Nephron progenitor cell (in vitro differentiated cells): ENCODE measurements at regions not wholly inside any gene's neighbourhood (a gene's known extent, or its start where the extent isn't known, plus 50 kb on each side); places are given as distances from the start of the nearest gene placed in this dataset.

ENCODE experiments used
- DNase-seq: peaks from one replicate; pipeline ENCODE4 v3.0.0; 2021
- H3K27ac Mint-ChIP-seq: 2 replicates; pipeline ENCODE4 v1.8.0; 2021; ENCODE audit warnings: mild to moderate bottlenecking, moderate library complexity, mixed read lengths
- H3K27me3 Mint-ChIP-seq: 2 replicates; pipeline ENCODE4 v1.8.0; 2021; ENCODE audit warnings: mild to moderate bottlenecking, low read depth, mixed read lengths; ENCODE audit not compliant: poor library complexity
- H3K36me3 Mint-ChIP-seq: 2 replicates; pipeline ENCODE4 v1.8.0; 2021; ENCODE audit warnings: low read depth, mixed read lengths
- H3K4me1 Mint-ChIP-seq: 2 replicates; pipeline ENCODE4 v1.8.0; 2021; ENCODE audit warnings: mixed read lengths
- H3K4me3 Mint-ChIP-seq: 2 replicates; pipeline ENCODE4 v1.8.0; 2021; ENCODE audit warnings: mild to moderate bottlenecking, moderate library complexity, mixed read lengths
- H3K9me3 Mint-ChIP-seq: 2 replicates; pipeline ENCODE4 v1.8.0; 2021; ENCODE audit warnings: mild to moderate bottlenecking, moderate library complexity, mixed read lengths
- TF ChIP-seq, protein P1 (sequence below): fragments of 200-600 bp; sonication (generic); IDR thresholded peaks from 2 replicates; pipeline ENCODE4 v1.5.0; 2021; ENCODE audit warnings: antibody characterized with exemption

DNA sequence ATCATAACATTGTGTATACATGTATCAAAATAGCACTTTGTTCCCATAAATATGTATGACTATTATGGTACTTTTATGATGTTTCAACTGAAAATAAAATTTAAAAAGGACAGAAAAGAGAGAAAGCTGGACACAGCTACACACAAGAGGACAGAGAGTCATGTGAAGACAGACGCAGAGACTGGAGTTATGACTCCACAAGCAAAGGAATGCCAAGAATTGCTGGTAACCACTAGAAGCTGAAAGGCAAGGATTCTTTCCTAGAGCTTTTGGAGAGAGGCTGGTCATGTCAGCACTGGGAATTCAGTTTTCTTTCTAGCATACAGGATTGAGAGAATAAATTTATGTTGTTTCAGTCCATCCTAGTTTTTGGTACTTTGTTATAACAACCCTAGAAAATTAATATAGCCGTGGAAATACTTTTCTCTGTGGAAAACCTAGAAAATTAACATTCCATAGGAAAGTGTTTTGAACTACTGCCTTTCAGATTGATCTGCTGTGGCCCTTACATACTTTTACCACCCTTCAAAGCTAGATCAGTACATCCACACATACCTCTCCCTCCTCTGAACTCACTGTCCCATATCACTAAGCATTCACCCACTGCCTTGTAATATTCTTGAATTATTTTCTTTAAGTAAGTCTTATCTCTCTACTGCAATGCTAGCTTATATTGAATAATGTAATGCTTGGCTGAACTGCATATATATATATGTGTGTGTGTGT is 575.3 kb downstream of the IPMK start:
- DNase-seq = no peak
- Mint-ChIP-seq H3K4me1 (no peaks in the 10 kb centered on the region), H3K36me3 (no peaks in the 10 kb centered on the region), H3K27me3 (peaks cover 3% of the 10 kb centered on the region), H3K27ac (no peak overlapping the region), H3K4me3 (no peak overlapping the region), H3K9me3 (no peaks in the 10 kb centered on the region)
- TF ChIP-seq, protein P1, sequence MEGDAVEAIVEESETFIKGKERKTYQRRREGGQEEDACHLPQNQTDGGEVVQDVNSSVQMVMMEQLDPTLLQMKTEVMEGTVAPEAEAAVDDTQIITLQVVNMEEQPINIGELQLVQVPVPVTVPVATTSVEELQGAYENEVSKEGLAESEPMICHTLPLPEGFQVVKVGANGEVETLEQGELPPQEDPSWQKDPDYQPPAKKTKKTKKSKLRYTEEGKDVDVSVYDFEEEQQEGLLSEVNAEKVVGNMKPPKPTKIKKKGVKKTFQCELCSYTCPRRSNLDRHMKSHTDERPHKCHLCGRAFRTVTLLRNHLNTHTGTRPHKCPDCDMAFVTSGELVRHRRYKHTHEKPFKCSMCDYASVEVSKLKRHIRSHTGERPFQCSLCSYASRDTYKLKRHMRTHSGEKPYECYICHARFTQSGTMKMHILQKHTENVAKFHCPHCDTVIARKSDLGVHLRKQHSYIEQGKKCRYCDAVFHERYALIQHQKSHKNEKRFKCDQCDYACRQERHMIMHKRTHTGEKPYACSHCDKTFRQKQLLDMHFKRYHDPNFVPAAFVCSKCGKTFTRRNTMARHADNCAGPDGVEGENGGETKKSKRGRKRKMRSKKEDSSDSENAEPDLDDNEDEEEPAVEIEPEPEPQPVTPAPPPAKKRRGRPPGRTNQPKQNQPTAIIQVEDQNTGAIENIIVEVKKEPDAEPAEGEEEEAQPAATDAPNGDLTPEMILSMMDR = no peak

DNA sequence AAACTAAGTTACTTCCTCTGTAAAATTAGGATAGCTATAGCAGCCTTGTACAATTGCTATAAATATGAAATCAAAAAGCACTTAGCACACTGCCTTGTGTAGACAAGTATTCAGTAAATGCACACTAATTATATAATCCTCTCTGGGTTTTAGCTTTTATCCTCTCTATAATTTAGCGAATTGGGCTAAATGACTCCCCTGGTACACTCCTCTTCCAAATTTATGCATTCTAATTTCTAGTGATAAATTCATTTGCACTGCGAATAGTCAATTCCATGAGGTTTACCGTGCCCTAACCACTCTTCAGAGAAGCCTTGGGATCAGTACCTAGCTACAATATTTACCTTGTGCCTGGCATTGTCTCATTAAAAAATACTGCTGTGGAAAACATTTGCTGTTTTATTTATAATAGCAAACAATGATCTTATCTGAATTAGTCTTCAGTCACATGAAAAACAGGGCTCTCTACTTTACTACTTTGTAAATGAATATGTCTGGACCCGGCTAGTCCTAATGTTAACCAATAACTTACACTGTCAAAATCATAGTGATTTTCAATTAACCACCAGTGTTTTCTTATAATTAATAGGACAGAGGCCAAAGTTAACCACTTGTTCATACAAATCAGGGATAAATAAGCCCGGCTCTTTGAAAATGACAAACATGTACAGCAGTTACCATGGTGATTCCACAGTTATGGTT is 577.9 kb downstream of the IPMK start:
- DNase-seq = no peak
- H3K9me3 Mint-ChIP-seq = no peaks in the 10 kb centered on the region
- no peaks in the 10 kb centered on the region for H3K4me1 Mint-ChIP-seq
- no peaks in the 10 kb centered on the region for H3K36me3 Mint-ChIP-seq
- no peak overlapping the region for H3K4me3 Mint-ChIP-seq
- no peak overlapping the region for H3K27ac Mint-ChIP-seq
- TF ChIP-seq, protein P1 = no peak
- peaks cover 3% of the 10 kb centered on the region for H3K27me3 Mint-ChIP-seq

DNA sequence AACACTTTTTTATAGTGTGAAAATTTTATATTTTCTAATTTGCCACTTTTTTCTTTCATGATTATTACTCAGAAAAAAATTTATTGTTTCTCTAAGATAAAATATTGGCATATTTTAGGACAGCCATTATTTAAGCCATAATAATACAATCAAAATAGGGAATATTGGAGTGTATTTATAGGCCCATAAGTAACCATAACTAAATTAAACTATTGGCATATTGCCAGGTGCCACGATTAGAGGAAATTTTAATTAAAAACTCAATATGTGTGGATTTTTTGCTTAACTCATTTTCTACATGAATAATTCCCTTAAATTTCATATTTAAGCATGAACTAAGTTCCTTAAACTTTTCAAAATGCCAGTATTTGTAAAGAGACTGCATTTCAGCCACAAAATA is 587.8 kb downstream of the IPMK start:
- H3K27me3 Mint-ChIP-seq = no peaks in the 10 kb centered on the region
- no peaks in the 10 kb centered on the region for H3K9me3 Mint-ChIP-seq
- no peaks in the 10 kb centered on the region for H3K36me3 Mint-ChIP-seq

GRCh38 chr10:57675125-57675524 is 592.6 kb downstream of the IPMK start:
- Mint-ChIP-seq H3K9me3 (no peaks in the 10 kb centered on the region), H3K4me3 (no peak overlapping the region), H3K4me1 (no peaks in the 10 kb centered on the region), H3K36me3 (no peaks in the 10 kb centered on the region), H3K27ac (no peak overlapping the region), H3K27me3 (no peaks in the 10 kb centered on the region)
- no peak for DNase-seq
- TF ChIP-seq, protein P1 = no peak

More for the DNA sequence above, 587.8 kb downstream of the IPMK start:
- DNase-seq = no peak
- Mint-ChIP-seq H3K4me3 (no peak overlapping the region), H3K4me1 (no peaks in the 10 kb centered on the region), H3K27ac (no peak overlapping the region)
- TF ChIP-seq, protein P1 = no peak

DNA sequence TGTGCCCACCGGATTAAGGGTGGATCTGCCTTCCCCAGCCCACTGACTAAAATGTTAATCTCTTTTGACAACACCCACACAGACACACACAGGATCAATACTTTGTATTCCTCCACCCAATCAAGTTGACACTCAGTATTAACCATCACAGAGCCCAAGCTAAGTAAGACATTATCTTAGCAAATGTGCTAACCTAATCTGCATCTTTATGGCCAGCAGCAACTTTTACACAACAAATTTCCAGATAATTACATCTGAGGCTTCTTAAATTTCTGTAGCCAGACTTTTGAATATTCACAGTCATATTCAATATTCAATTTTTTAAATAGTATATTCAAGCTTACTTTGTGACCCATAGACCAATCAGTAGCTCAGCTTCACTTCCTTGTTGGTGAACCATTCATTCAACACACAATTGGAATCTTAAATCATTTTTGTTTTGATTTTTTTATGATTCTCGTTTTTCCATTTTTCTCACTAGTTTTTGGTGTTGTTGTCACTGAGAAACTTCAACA is 594.2 kb downstream of the IPMK start:
- H3K9me3 Mint-ChIP-seq = no peaks in the 10 kb centered on the region
- TF ChIP-seq, protein P1 = no peak

More for the DNA sequence above, 594.2 kb downstream of the IPMK start:
- Mint-ChIP-seq H3K27me3 (no peaks in the 10 kb centered on the region), H3K4me1 (no peaks in the 10 kb centered on the region), H3K4me3 (no peak overlapping the region), H3K36me3 (no peaks in the 10 kb centered on the region), H3K27ac (no peak overlapping the region)
- no peak for DNase-seq
